ENCODE measurements at regions not wholly inside any gene's neighbourhood (a gene's known extent, or its start where the extent isn't known, plus 50 kb on each side); places are given as distances from the start of the nearest gene placed in this dataset.
"Not testable (repeated sequence)": the region's sequence is repeated elsewhere in the genome, so short reads cannot be mapped to it uniquely, and the experiment has no call there.

GRCh38 chr7:19296617-19297016, 151.4 kb upstream of the FERD3L start:
- DNase-seq (ENCODE audit: low spot score): no peak

- no peak for DNase-seq (ENCODE audit: low spot score)
Measured at GRCh38 chr7:19295376-19295775, 150.2 kb upstream of the FERD3L start.

GRCh38 chr7:19294619-19295018, 149.4 kb upstream of the FERD3L start:
- DNase-seq (ENCODE audit: low spot score): no peak

- DNase-seq (ENCODE audit: low spot score): no peak
Measured at GRCh38 chr7:19293431-19293830, 148.2 kb upstream of the FERD3L start.

GRCh38 chr7:19290968-19291367, 145.7 kb upstream of the FERD3L start:
- DNase-seq (ENCODE audit: low spot score): no peak

GRCh38 chr7:19290066-19290465, 144.8 kb upstream of the FERD3L start:
- no peak for DNase-seq (ENCODE audit: low spot score)

- DNase-seq (ENCODE audit: low spot score): no peak
Measured at GRCh38 chr7:19284596-19285300, 139.5 kb upstream of the FERD3L start.

GRCh38 chr7:19284136-19284535, 138.9 kb upstream of the FERD3L start:
- no peak for DNase-seq (ENCODE audit: low spot score)

- no peak for DNase-seq (ENCODE audit: low spot score)
Measured at GRCh38 chr7:19275000-19275399, 129.8 kb upstream of the FERD3L start.

GRCh38 chr7:19272329-19272728, 127.1 kb upstream of the FERD3L start:
- DNase-seq (ENCODE audit: low spot score): not testable (repeated sequence)

- DNase-seq (ENCODE audit: low spot score): no peak
Measured at GRCh38 chr7:19269301-19269700, 124.1 kb upstream of the FERD3L start.

GRCh38 chr7:19268737-19269136, 123.5 kb upstream of the FERD3L start:
- DNase-seq (ENCODE audit: low spot score): no peak

GRCh38 chr7:19262826-19263225, 117.6 kb upstream of the FERD3L start:
- no peak for DNase-seq (ENCODE audit: low spot score)

- peak; percentile 18 for DNase-seq (ENCODE audit: low spot score)
Measured at GRCh38 chr7:19249281-19249680, 104.1 kb upstream of the FERD3L start.

GRCh38 chr7:19248681-19249080, 103.5 kb upstream of the FERD3L start:
- no peak for DNase-seq (ENCODE audit: low spot score)

- DNase-seq (ENCODE audit: low spot score): no peak
Measured at GRCh38 chr7:19248115-19248514, 102.9 kb upstream of the FERD3L start.

- no peak for DNase-seq (ENCODE audit: low spot score)
Measured at GRCh38 chr7:19247017-19247416, 101.8 kb upstream of the FERD3L start.

- no peak for DNase-seq (ENCODE audit: low spot score)
Measured at GRCh38 chr7:19242246-19242645, 97.0 kb upstream of the FERD3L start.

GRCh38 chr7:19239951-19240350, 94.7 kb upstream of the FERD3L start:
- DNase-seq (ENCODE audit: low spot score): no peak

- no peak for DNase-seq (ENCODE audit: low spot score)
Measured at GRCh38 chr7:19235680-19236079, 90.5 kb upstream of the FERD3L start.

GRCh38 chr7:19224951-19225350, 79.7 kb upstream of the FERD3L start:
- no peak for DNase-seq (ENCODE audit: low spot score)

- peak; percentile 62 for DNase-seq (ENCODE audit: low spot score)
Measured at GRCh38 chr7:19215412-19215811, 70.2 kb upstream of the FERD3L start.

- DNase-seq (ENCODE audit: low spot score): peak; percentile 66
Measured at GRCh38 chr7:19213746-19214145, 68.5 kb upstream of the FERD3L start.

- no peak for DNase-seq (ENCODE audit: low spot score)
Measured at GRCh38 chr7:19210893-19211413, 65.7 kb upstream of the FERD3L start.

Measured in A172 (cell line).